Activated effector memory CD4-positive, alpha-beta T cell treated with Interleukin-2 at 50 U/mL for 16 hours (primary cell): ENCODE measurements at regions not wholly inside any gene's neighbourhood (a gene's known extent, or its start where the extent isn't known, plus 50 kb on each side); places are given as distances from the start of the nearest gene placed in this dataset.
"Not testable (repeated sequence)": the region's sequence is repeated elsewhere in the genome, so short reads cannot be mapped to it uniquely, and the experiment has no call there.

Experiments
- DNase-seq: peaks from one replicate; pipeline ENCODE4 v3.0.0-alpha.2; 2020

DNA sequence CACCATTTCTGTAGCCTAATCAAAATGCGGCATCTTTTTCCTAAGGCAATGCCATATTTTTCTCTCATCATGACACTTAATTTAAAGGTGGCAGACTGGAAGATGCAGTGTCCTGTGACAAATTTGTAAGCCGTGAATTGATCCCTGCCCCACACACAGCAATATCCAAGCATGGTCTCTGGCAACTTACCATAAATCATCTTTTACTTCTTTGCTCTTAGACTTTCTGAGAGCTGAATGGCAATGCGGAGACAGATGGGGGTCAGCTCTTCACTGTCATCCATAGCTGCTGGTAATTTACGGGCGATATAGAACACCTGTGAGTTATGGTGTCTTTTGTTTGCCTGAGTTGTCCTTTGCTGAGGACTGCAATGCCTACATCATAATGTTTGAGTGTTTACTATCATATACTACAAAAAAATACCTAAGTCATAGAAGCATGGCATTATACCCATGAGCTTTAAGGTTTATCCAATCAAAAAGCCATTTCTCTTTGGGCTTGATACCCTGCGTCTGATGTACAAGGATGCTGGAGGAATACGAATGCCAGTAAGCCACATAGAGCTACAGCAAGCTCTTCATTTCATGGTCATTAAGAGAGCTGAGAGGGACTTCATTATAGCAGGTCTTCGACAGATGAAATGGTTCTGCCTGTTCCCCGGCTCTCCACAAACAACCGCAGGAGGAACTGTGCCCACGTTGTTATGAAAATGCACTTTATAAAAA, 148.1 kb downstream of the TRIML1 start:
- DNase-seq, result no peak

- no peak for DNase-seq
Observed at GRCh38 chr4:188289531-188290125, 150.4 kb downstream of the TRIML1 start.

DNA sequence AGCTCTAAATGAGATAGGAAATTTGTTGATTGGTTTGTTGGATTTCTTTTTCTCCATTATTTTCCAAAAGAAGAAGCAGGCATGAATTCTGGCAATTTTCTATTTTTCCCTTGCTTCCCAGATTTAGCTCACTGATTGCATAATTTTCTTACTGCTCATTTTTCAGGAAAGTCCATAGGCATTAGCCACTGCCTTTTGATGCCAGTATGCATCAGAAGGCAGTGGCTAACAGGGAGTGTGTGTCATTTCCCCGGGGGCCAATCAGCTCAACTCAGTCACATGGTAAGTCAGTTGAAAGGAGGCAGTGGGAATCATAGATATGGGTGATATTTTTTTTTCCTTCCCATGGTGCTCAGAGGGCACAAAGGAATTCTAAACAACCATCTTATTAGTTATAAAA, 156.7 kb downstream of the TRIML1 start:
- no peak for DNase-seq

GRCh38 chr4:188296331-188296730, 157.1 kb downstream of the TRIML1 start:
- no peak for DNase-seq

DNA sequence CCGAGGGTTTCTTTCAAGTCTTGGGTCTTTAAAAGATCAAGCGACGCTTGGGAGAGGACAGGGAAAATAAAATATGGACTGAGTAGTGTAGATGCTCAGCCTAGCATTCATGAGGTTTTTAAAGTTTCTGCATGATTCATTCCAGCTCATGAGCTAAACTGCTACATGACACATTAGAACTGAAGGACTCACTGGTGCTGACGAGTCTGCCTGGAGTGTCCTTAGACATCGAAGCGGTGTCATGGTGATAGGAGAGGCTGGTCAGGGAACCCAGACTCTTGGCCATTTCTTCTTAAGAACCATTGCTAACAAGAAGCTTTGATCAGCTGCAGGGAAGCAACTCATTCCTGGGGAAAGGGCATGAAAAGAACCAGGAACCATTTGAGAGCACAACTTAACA, 158.6 kb downstream of the TRIML1 start:
- no peak for DNase-seq

DNA sequence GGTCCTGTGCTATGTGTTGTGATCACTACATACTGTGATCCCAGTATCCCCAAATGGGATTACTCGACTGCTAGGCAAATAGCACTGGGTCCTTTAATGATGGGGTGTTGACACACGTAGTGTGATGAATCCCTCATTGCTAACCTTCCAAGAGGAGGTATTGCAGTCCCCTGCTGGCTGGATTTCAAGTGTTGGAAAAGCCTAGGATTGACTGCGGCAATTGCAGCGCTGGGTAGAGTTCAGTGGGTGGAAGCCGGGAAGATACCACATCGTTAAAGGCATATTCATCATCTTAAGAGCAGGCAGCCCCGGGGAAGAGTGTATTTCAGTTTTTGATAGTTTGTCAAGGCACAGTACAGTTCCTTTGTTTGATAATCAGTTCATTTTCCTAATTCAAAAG, 159.9 kb downstream of the TRIML1 start:
- no peak for DNase-seq

DNA sequence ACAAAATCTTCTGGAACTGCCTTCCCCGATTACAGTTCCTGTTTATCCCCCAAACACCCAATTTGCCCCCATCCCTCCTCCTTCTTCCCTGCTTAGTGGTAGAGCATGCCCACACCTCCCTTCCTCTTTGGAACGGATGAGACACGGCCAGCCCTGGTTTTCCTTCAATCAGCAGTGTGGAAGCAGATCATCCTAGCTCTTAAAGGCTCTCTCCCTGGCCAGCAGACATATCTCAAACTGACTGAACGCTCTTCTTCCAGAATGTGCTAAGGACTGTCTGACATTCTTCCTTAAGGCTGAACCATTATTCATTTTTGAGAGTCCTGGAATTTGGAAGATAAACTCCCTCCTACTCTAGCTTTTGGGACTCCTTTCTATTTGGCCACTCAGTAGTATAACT, 161.1 kb downstream of the TRIML1 start:
- DNase-seq, result no peak

DNA sequence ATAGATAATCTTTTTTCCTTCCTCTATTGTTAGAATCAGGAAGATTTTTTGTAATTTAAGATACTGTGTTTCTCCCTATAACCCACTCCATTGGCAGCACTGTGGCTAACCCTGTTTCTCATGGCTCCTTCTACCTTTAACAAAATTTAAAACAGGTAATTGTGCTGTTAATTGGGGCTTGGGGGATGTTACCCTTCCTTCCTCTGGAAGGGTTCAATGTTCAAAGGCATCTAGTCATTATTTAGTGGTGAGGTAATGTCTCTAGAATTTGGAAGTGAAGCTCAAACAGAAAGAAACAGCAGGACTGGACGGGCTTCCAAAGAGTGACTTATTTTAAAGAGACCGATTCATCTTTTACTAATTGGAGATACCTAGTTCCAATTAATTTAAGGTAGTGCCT, 166.4 kb downstream of the TRIML1 start:
- no peak for DNase-seq

DNA sequence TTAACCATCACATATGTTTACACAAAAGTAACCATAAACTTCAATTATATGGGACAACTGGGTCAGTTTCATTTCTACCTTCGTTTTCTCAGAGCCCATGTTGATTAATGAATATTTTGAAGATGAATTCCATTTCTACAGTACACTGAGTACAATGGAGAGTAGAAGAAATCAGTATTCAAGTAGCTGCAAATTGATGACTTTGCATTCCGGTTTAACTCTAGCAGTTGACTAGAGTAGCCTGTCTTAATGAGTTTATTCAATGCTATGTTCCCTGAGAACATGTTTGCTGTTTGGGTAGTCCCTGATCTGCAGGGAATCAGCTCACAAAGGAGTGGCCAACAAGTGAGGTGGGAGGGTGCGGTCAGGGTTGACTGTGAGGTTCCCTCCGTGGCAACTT, 168.3 kb downstream of the TRIML1 start:
- DNase-seq, result no peak

DNA sequence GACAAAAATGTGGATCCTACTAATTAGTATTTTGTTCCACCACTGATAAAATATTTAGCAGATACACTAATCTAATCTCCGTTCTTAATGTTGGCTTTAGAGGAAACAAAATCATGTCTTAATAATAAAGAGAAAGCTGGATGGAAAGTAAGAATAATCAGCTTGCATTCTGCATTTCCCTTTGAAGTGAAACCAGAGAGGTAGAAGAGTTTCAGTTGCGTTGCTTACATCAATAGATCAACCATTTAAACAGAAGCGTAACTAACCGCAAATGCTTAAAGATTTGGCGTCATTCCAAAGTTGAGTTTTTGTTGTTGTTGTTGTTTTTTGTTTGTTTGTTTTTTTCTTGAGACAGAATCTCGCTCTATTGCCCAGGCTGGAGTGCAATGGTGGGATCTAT, 168.9 kb downstream of the TRIML1 start:
- DNase-seq, result no peak

GRCh38 chr4:188316391-188316790, 177.2 kb downstream of the TRIML1 start:
- no peak for DNase-seq

DNA sequence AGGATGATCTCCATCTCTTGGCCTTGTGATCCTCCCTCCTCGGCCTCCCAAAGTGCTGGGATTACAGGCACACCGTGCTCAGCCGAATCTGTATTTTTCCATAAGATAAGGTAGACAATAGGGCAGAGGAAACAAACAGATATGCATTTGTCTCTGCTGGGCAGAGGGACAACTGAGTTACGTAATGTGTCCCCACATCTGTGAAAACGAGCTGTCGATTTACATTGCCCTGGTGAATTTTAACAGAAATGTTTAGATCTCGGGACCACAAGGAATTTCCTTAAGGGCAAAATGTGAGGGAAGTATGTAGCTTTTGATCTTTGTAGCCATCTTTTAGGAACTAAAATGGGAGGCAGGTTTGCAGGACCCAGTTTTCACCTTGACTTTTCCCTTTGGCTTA, 189.7 kb downstream of the TRIML1 start:
- DNase-seq, result no peak

DNA sequence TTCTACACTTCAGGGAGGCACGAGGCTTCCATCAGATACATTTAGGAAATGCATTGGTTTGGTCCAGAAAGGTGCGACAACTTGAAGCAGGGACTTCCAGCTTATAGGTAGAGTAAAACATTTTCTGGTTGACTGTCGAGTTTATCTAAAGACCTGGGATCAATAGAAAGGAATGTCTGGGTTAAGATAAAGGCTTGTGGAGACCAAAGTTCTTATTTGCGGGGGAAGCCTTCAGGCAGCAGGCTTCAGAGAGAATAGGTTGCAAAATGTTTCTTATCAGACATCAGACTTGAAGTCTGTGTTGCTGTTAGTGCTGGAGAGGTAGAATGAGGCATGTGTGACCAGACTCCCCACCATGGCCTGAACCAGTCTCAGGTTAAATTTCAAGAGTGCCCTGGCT, 190.3 kb downstream of the TRIML1 start:
- DNase-seq, result no peak

DNA sequence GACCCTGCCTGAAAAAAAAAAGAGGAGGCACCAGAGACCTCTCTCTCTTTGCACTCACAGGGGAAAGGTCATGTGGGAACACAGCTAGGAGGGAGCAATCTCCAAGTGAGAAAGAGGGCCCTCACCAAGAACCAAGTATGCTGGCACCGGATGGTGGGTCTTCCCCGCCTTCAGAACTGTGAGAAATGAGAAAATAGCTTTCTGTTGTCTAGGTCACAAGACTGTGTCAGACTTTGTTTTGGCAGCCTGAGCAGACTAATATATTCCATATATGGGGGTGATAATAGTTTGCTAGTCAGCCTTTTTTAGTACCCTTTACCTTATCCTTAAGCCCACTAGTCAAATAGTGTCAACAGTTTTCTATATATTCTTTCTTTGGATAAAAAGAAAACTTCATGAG, 193.0 kb downstream of the TRIML1 start:
- no peak for DNase-seq

- DNase-seq, result no peak
Observed at GRCh38 chr4:188336891-188337290, 197.7 kb downstream of the TRIML1 start.

- DNase-seq, result no peak
Observed at GRCh38 chr4:188341428-188341827, 202.2 kb downstream of the TRIML1 start.

DNA sequence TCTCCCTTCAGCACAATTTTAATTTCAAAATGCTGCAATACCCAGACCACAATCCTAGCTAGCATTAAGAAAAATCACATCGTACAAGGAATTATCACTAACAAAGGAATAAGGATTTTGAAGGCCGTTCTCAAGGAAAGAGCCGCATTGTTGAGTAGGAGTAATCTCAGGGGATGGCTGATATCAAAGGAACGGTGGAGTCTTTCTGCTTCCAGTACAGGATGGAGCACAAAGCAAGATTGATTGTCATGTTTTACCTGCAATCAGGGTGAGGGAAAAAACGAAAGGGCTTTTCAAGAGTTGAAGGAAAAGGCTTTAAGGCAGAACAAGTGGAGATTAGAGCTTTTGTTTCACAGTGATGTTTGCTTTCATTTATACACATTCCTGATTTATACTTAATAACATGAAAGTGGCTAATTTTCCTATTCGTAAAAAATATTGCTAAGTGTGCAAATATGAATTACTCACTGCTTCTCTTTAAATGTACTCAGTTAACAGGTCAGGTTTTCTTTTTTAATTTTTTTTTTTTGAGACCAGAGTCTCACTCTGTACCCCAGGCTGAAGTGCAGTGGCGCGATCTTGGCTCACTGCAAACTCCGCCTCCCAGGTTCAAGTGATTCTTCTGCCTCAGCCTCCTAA, 207.0 kb downstream of the TRIML1 start:
- DNase-seq, result no peak

DNA sequence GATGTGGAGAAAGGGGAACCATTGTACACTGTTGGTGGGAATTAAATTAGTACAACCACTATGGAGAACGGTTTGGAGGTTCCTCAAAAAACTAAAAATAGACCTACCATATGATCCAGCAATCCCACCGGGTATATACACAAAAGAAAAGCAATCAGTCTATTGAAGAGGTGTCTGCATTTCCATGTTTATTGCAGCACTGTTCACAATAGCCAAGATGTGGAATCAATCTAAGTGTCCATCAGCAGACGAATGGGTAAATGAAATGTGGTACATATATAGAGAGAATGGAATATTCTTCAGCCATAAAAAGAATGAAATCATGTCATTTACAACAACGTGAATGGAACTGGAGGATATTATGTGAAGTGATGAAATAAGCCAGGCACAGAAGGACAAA, 208.1 kb downstream of the TRIML1 start:
- no peak for DNase-seq

- not testable (repeated sequence) for DNase-seq
Observed at GRCh38 chr4:188349569-188349968, 210.3 kb downstream of the TRIML1 start.

DNA sequence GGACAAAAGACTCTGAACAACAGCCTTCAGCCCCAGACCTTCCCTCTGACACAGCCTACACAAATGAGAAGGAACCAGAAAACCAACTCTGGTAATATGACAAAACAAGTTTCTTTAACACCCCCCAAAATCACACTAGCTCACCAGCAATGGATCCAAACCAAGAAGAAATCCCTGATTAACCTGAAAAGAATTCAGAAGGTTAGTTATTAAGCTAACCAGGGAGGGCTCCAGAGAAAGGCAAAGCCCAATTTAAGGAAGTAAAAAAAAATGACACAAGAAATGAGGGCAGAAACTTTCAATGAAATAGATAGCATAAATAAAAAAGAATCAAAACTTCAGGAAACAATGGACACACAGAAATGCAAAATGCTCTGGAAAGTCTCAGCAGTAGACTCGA, 224.0 kb downstream of the TRIML1 start:
- no peak for DNase-seq

DNA sequence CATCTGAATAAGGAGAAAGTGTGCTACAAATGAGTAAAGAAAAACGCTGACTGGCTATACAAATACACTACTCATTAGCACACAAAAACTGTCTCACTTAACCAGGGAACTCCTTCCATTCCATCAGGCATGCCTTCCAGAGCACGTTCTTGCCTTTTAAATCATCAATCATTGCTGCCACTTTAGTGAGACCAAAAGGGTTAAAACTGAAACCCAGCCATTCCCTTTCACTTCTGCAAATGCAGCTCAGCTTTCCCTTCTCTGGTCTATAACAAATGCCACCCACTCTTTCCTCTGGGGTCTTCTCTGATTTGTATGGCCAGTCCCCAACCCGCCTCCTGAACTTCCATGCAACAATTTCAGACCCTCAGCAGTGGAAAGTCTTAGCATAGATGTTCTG, 231.5 kb downstream of the TRIML1 start:
- DNase-seq, result no peak

GRCh38 chr4:188372058-188372457, 232.8 kb downstream of the TRIML1 start:
- DNase-seq, result no peak

DNA sequence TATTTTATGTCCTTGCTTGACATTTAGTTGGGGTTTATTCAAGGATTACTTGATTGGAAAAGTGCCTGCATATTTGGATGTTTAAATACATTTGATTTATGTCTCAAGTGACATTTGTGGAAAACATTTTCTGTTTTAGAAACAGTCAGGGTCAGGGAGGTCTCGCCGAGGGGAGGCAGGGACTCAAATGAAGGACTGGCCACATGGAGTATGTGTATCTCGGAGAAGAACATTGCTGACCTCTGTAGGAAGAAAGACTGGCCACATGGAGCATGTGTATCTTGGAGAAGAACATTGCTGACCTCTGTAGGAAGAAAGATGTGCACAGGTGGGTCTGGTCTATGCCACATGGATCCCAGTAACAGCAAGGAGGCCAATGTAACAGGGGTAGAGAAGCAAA, 233.6 kb downstream of the TRIML1 start:
- no peak for DNase-seq

DNA sequence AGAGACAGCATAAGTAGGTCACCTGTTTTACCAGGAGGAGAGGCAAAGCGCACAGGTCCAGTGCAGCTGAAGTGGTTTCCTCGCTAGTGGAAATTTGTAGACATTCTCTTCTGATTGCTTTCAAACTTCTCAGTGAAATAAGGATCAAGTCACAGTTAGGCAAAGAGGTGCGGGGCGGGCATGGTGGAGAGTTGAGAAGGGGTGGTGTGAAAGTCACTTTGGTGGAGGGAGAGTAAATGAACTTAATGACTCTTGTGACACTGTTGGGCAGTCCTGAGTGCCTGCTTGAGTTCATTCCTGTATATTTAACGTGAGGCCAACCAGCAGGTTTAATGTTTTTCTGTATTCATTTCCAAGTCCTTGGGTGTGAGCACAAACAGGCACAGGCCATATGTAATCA, 235.6 kb downstream of the TRIML1 start:
- no peak for DNase-seq

- no peak for DNase-seq
Observed at GRCh38 chr4:188377816-188378215, 238.6 kb downstream of the TRIML1 start.
